ENCODE measurements at regions not wholly inside any gene's neighbourhood (a gene's known extent, or its start where the extent isn't known, plus 50 kb on each side); places are given as distances from the start of the nearest gene placed in this dataset.

- H3K36me3 ChIP-seq (ENCODE audit: insufficient read depth, low read length): no peaks in the 10 kb centered on the region
- H3K4me3 ChIP-seq (ENCODE audit: low read length): no peak overlapping the region
- H2AFZ ChIP-seq (ENCODE audit: low read depth, low read length): no peak overlapping the region
- peaks cover 26% of the 10 kb centered on the region for H3K9me3 ChIP-seq (ENCODE audit: low read length)
- no peaks in the 10 kb centered on the region for H3K4me1 ChIP-seq (ENCODE audit: insufficient read depth, low read length)
- H3K27me3 ChIP-seq (ENCODE audit: insufficient read depth, low read length): peaks cover 5% of the 10 kb centered on the region
These were observed 145.7 kb upstream of the IRX3 start for GRCh38 chr16:54431997-54432896.

- H3K9me3 ChIP-seq (ENCODE audit: low read length): peaks cover 25% of the 10 kb centered on the region
- peaks cover 5% of the 10 kb centered on the region for H3K27me3 ChIP-seq (ENCODE audit: insufficient read depth, low read length)
- no peaks in the 10 kb centered on the region for H3K4me1 ChIP-seq (ENCODE audit: insufficient read depth, low read length)
- no peak overlapping the region for H3K4me3 ChIP-seq (ENCODE audit: low read length)
- H3K36me3 ChIP-seq (ENCODE audit: insufficient read depth, low read length): no peaks in the 10 kb centered on the region
- no peak overlapping the region for H2AFZ ChIP-seq (ENCODE audit: low read depth, low read length)
These were observed 144.7 kb upstream of the IRX3 start for GRCh38 chr16:54431041-54431996.

GRCh38 chr16:54430491-54431030 lies 144.0 kb upstream of the IRX3 start:
- H3K9me3 ChIP-seq (ENCODE audit: low read length): peaks cover 20% of the 10 kb centered on the region
- no peak overlapping the region for H2AFZ ChIP-seq (ENCODE audit: low read depth, low read length)
- no peaks in the 10 kb centered on the region for H3K36me3 ChIP-seq (ENCODE audit: insufficient read depth, low read length)
- no peak overlapping the region for H3K4me3 ChIP-seq (ENCODE audit: low read length)
- H3K4me1 ChIP-seq (ENCODE audit: insufficient read depth, low read length): no peaks in the 10 kb centered on the region
- H3K27me3 ChIP-seq (ENCODE audit: insufficient read depth, low read length): peaks cover 5% of the 10 kb centered on the region

- no peak overlapping the region for H2AFZ ChIP-seq (ENCODE audit: low read depth, low read length)
- no peak overlapping the region for H3K4me3 ChIP-seq (ENCODE audit: low read length)
- H3K36me3 ChIP-seq (ENCODE audit: insufficient read depth, low read length): no peaks in the 10 kb centered on the region
- H3K4me1 ChIP-seq (ENCODE audit: insufficient read depth, low read length): no peaks in the 10 kb centered on the region
- peaks cover 5% of the 10 kb centered on the region for H3K27me3 ChIP-seq (ENCODE audit: insufficient read depth, low read length)
- H3K9me3 ChIP-seq (ENCODE audit: low read length): peaks cover 17% of the 10 kb centered on the region
These were observed 142.4 kb upstream of the IRX3 start for GRCh38 chr16:54429029-54429428.

- H2AFZ ChIP-seq (ENCODE audit: low read depth, low read length): no peak overlapping the region
- H3K36me3 ChIP-seq (ENCODE audit: insufficient read depth, low read length): no peaks in the 10 kb centered on the region
- peaks cover 7% of the 10 kb centered on the region for H3K27me3 ChIP-seq (ENCODE audit: insufficient read depth, low read length)
- H3K4me1 ChIP-seq (ENCODE audit: insufficient read depth, low read length): no peaks in the 10 kb centered on the region
- peaks cover 17% of the 10 kb centered on the region for H3K9me3 ChIP-seq (ENCODE audit: low read length)
- no peak overlapping the region for H3K4me3 ChIP-seq (ENCODE audit: low read length)
These were observed 139.9 kb upstream of the IRX3 start for GRCh38 chr16:54426553-54426849.

- H3K4me3 ChIP-seq (ENCODE audit: low read length): no peak overlapping the region
- H3K36me3 ChIP-seq (ENCODE audit: insufficient read depth, low read length): no peaks in the 10 kb centered on the region
- H3K27me3 ChIP-seq (ENCODE audit: insufficient read depth, low read length): peaks cover 7% of the 10 kb centered on the region
- H3K9me3 ChIP-seq (ENCODE audit: low read length): peaks cover 17% of the 10 kb centered on the region
- H3K4me1 ChIP-seq (ENCODE audit: insufficient read depth, low read length): no peaks in the 10 kb centered on the region
- H2AFZ ChIP-seq (ENCODE audit: low read depth, low read length): no peak overlapping the region
These were observed 139.3 kb upstream of the IRX3 start for GRCh38 chr16:54425681-54426552.

GRCh38 chr16:54425068-54425467 lies 138.5 kb upstream of the IRX3 start:
- H3K4me1 ChIP-seq (ENCODE audit: insufficient read depth, low read length): no peaks in the 10 kb centered on the region
- peaks cover 6% of the 10 kb centered on the region for H3K27me3 ChIP-seq (ENCODE audit: insufficient read depth, low read length)
- no peak overlapping the region for H2AFZ ChIP-seq (ENCODE audit: low read depth, low read length)
- H3K36me3 ChIP-seq (ENCODE audit: insufficient read depth, low read length): no peaks in the 10 kb centered on the region
- peaks cover 15% of the 10 kb centered on the region for H3K9me3 ChIP-seq (ENCODE audit: low read length)
- no peak overlapping the region for H3K4me3 ChIP-seq (ENCODE audit: low read length)

- H3K36me3 ChIP-seq (ENCODE audit: insufficient read depth, low read length): no peaks in the 10 kb centered on the region
- H3K9me3 ChIP-seq (ENCODE audit: low read length): peaks cover 7% of the 10 kb centered on the region
- no peak overlapping the region for H2AFZ ChIP-seq (ENCODE audit: low read depth, low read length)
- H3K4me1 ChIP-seq (ENCODE audit: insufficient read depth, low read length): no peaks in the 10 kb centered on the region
- no peak overlapping the region for H3K4me3 ChIP-seq (ENCODE audit: low read length)
- peaks cover 2% of the 10 kb centered on the region for H3K27me3 ChIP-seq (ENCODE audit: insufficient read depth, low read length)
These were observed 137.5 kb upstream of the IRX3 start for GRCh38 chr16:54424043-54424451.

- no peak overlapping the region for H2AFZ ChIP-seq (ENCODE audit: low read depth, low read length)
- peaks cover 2% of the 10 kb centered on the region for H3K27me3 ChIP-seq (ENCODE audit: insufficient read depth, low read length)
- H3K4me3 ChIP-seq (ENCODE audit: low read length): no peak overlapping the region
- H3K4me1 ChIP-seq (ENCODE audit: insufficient read depth, low read length): peaks cover 5% of the 10 kb centered on the region
- no peaks in the 10 kb centered on the region for H3K36me3 ChIP-seq (ENCODE audit: insufficient read depth, low read length)
- no peaks in the 10 kb centered on the region for H3K9me3 ChIP-seq (ENCODE audit: low read length)
These were observed 136.0 kb upstream of the IRX3 start for GRCh38 chr16:54422569-54422978.

- peaks cover 2% of the 10 kb centered on the region for H3K27me3 ChIP-seq (ENCODE audit: insufficient read depth, low read length)
- no peak overlapping the region for H3K4me3 ChIP-seq (ENCODE audit: low read length)
- H3K9me3 ChIP-seq (ENCODE audit: low read length): no peaks in the 10 kb centered on the region
- peaks cover 7% of the 10 kb centered on the region for H3K4me1 ChIP-seq (ENCODE audit: insufficient read depth, low read length)
- no peak overlapping the region for H2AFZ ChIP-seq (ENCODE audit: low read depth, low read length)
- H3K36me3 ChIP-seq (ENCODE audit: insufficient read depth, low read length): no peaks in the 10 kb centered on the region
These were observed 135.6 kb upstream of the IRX3 start for GRCh38 chr16:54422159-54422558.

GRCh38 chr16:54421220-54421619 lies 134.6 kb upstream of the IRX3 start:
- Histone ChIP-seq H3K4me1 (ENCODE audit: insufficient read depth, low read length) (peaks cover 7% of the 10 kb centered on the region), H3K36me3 (ENCODE audit: insufficient read depth, low read length) (no peaks in the 10 kb centered on the region), H3K9me3 (ENCODE audit: low read length) (no peaks in the 10 kb centered on the region), H3K27me3 (ENCODE audit: insufficient read depth, low read length) (peaks cover 2% of the 10 kb centered on the region), H2AFZ (ENCODE audit: low read depth, low read length) (no peak overlapping the region), H3K4me3 (ENCODE audit: low read length) (no peak overlapping the region)

- Histone ChIP-seq H3K36me3 (ENCODE audit: insufficient read depth, low read length) (no peaks in the 10 kb centered on the region), H3K4me3 (ENCODE audit: low read length) (no peak overlapping the region)
These were observed 132.3 kb upstream of the IRX3 start for GRCh38 chr16:54418903-54419302.

More at GRCh38 chr16:54418903-54419302, 132.3 kb upstream of the IRX3 start:
- no peak overlapping the region for H2AFZ ChIP-seq (ENCODE audit: low read depth, low read length)
- peaks cover 7% of the 10 kb centered on the region for H3K4me1 ChIP-seq (ENCODE audit: insufficient read depth, low read length)
- H3K27me3 ChIP-seq (ENCODE audit: insufficient read depth, low read length): peaks cover 2% of the 10 kb centered on the region
- peaks cover 2% of the 10 kb centered on the region for H3K9me3 ChIP-seq (ENCODE audit: low read length)
